Hepatocyte (in vitro differentiated cells): ENCODE measurements at regions not wholly inside any gene's neighbourhood (a gene's known extent, or its start where the extent isn't known, plus 50 kb on each side); places are given as distances from the start of the nearest gene placed in this dataset.

ENCODE experiments used
- CTCF ChIP-seq: fragments of 200-600 bp; sonication (generic); IDR thresholded peaks from 2 replicates; pipeline ENCODE4 v1.5.1; 2016; ENCODE audit warnings: antibody characterized with exemption, mild to moderate bottlenecking; ENCODE audit not compliant: poor library complexity
- EZH2 ChIP-seq: fragments of 200-600 bp; sonication (generic); IDR thresholded peaks from 2 replicates; pipeline ENCODE4 v1.6.1; 2016; ENCODE audit warnings: antibody characterized with exemption, mild to moderate bottlenecking, borderline replicate concordance
- EZH2phosphoT487 ChIP-seq: fragments of 200-600 bp; sonication (generic); IDR thresholded peaks from one replicate; pipeline ENCODE4 v1.6.1; 2018; ENCODE audit warnings: antibody characterized with exemption, mild to moderate bottlenecking, low read depth, moderate library complexity; ENCODE audit not compliant: unreplicated experiment, severe bottlenecking

- TF ChIP-seq CTCF (no peak), EZH2phosphoT487 (no peak), EZH2 (no peak)
Measured at GRCh38 chr15:85935182-85935581, 140.5 kb upstream of the KLHL25 start.
